ENCODE measurements at regions not wholly inside any gene's neighbourhood (a gene's known extent, or its start where the extent isn't known, plus 50 kb on each side); places are given as distances from the start of the nearest gene placed in this dataset.

GRCh38 chr2:198309081-198309480 is 504.7 kb downstream of the PLCL1 start:
- H4K20me1 ChIP-seq (ENCODE audit: control insufficient read depth, extremely low read depth, insufficient read depth, low read length) = no peaks in the 10 kb centered on the region
- no peak overlapping the region for H3K4me3 ChIP-seq (ENCODE audit: control insufficient read depth in 2 of 3, extremely low read depth in 1 of 3, insufficient read depth in 2 of 3, low read depth in 1 of 3, low read length in 3 of 3)
- H3K79me2 ChIP-seq (ENCODE audit: control insufficient read depth, insufficient read depth, low read length) = no peaks in the 10 kb centered on the region
- H3K9ac ChIP-seq (ENCODE audit: control insufficient read depth, extremely low read depth, insufficient read depth, low read length) = no peak overlapping the region
- no peak overlapping the region for H3K4me2 ChIP-seq (ENCODE audit: control insufficient read depth, extremely low read depth, insufficient read depth, low read depth, low read length)
- dilution Hi-C loops (cut with MboI; ENCODE audit: extremely low pct_ligation_motif_present, low sequenced_read_pairs) = no loop called here
- no peak overlapping the region for H3K27ac ChIP-seq (ENCODE audit: control insufficient read depth, insufficient read depth, low read length)
- H3K9me3 ChIP-seq (ENCODE audit: control insufficient read depth, low read depth, low read length) = no peaks in the 10 kb centered on the region
- no peaks in the 10 kb centered on the region for H3K9me1 ChIP-seq (ENCODE audit: control insufficient read depth, extremely low read depth, insufficient read depth, low read length)
- FAIRE-seq (no peak), DNase-seq (ENCODE audit: low read depth, low spot score) (no peak)
- H3K36me3 ChIP-seq (ENCODE audit: control insufficient read depth in 2 of 2, extremely low read depth in 1 of 2, insufficient read depth in 2 of 2, low read length in 2 of 2) = no peaks in the 10 kb centered on the region
- TF ChIP-seq CTCF (optimal IDR thresholded peaks at IDR 0.05 in 1 of 3, IDR thresholded peaks at IDR 0.05 in 1 of 3, conservative IDR thresholded peaks at IDR 0.05 in 1 of 3; ENCODE audit: extremely low read depth in 1 of 3, insufficient read depth in 2 of 3, low read length in 3 of 3) (no peak), EZH2 (IDR thresholded peaks at IDR 0.05; ENCODE audit: low read length) (no peak)
- H3K27me3 ChIP-seq (ENCODE audit: control insufficient read depth, extremely low read depth, insufficient read depth, low read length) = no peaks in the 10 kb centered on the region
- H2AFZ ChIP-seq (ENCODE audit: control insufficient read depth, low read length) = no peak overlapping the region
- H3K4me1 ChIP-seq (ENCODE audit: control insufficient read depth, extremely low read depth, insufficient read depth, low read length) = no peaks in the 10 kb centered on the region

DNA sequence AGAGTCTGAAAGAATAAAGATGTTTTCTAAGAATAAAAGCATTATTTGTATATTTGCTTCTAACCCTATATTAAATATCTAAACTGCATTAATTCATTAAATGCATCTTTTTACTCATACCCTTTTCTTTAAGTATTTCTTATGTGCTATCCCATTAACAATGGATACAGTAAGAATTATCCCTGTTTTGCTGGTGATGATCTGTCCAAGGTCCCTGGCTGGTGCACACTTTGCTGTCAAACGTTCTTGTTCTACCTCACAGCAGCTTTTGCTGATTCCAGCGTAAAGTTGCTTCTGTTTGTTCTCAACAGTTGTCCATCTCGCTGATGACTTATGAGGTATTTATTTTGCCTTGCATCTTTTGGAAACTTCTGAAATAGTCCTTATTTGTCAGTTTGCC is 504.0 kb downstream of the PLCL1 start:
- no peaks in the 10 kb centered on the region for H3K9me1 ChIP-seq (ENCODE audit: control insufficient read depth, extremely low read depth, insufficient read depth, low read length)
- H3K9ac ChIP-seq (ENCODE audit: control insufficient read depth, extremely low read depth, insufficient read depth, low read length) = no peak overlapping the region
- dilution Hi-C loops (cut with MboI; ENCODE audit: extremely low pct_ligation_motif_present, low sequenced_read_pairs) = no loop called here
- no peaks in the 10 kb centered on the region for H3K4me1 ChIP-seq (ENCODE audit: control insufficient read depth, extremely low read depth, insufficient read depth, low read length)
- H3K4me2 ChIP-seq (ENCODE audit: control insufficient read depth, extremely low read depth, insufficient read depth, low read depth, low read length) = no peak overlapping the region
- FAIRE-seq = no peak
- TF ChIP-seq CTCF (optimal IDR thresholded peaks at IDR 0.05 in 1 of 3, IDR thresholded peaks at IDR 0.05 in 1 of 3, conservative IDR thresholded peaks at IDR 0.05 in 1 of 3; ENCODE audit: extremely low read depth in 1 of 3, insufficient read depth in 2 of 3, low read length in 3 of 3) (no peak), EZH2 (IDR thresholded peaks at IDR 0.05; ENCODE audit: low read length) (no peak)
- no peaks in the 10 kb centered on the region for H3K36me3 ChIP-seq (ENCODE audit: control insufficient read depth in 2 of 2, extremely low read depth in 1 of 2, insufficient read depth in 2 of 2, low read length in 2 of 2)
- H3K27me3 ChIP-seq (ENCODE audit: control insufficient read depth, extremely low read depth, insufficient read depth, low read length) = no peaks in the 10 kb centered on the region
- H2AFZ ChIP-seq (ENCODE audit: control insufficient read depth, low read length) = no peak overlapping the region
- H3K79me2 ChIP-seq (ENCODE audit: control insufficient read depth, insufficient read depth, low read length) = no peaks in the 10 kb centered on the region
- no peaks in the 10 kb centered on the region for H3K9me3 ChIP-seq (ENCODE audit: control insufficient read depth, low read depth, low read length)
- H3K27ac ChIP-seq (ENCODE audit: control insufficient read depth, insufficient read depth, low read length) = no peak overlapping the region
- H4K20me1 ChIP-seq (ENCODE audit: control insufficient read depth, extremely low read depth, insufficient read depth, low read length) = no peaks in the 10 kb centered on the region
- DNase-seq (ENCODE audit: low read depth, low spot score) = no peak
- no peak overlapping the region for H3K4me3 ChIP-seq (ENCODE audit: control insufficient read depth in 2 of 3, extremely low read depth in 1 of 3, insufficient read depth in 2 of 3, low read depth in 1 of 3, low read length in 3 of 3)

Measured in keratinocyte (primary cell).